Stimulated activated CD8-positive, alpha-beta memory T cell treated with anti-CD3 and anti-CD28 coated beads, Interleukin-4, amount 100 ng/mL, for 4 hours (primary cell): ENCODE measurements at regions not wholly inside any gene's neighbourhood (a gene's known extent, or its start where the extent isn't known, plus 50 kb on each side); places are given as distances from the start of the nearest gene placed in this dataset.
"Not testable (repeated sequence)": the region's sequence is repeated elsewhere in the genome, so short reads cannot be mapped to it uniquely, and the experiment has no call there.

Experiments used
- DNase-seq, 2 donors: peaks; one replicate each; pipeline ENCODE4 v3.0.0-alpha.2; 2020; ENCODE audit warnings: low read depth in 2 of 2, low spot score in 1 of 2

DNA sequence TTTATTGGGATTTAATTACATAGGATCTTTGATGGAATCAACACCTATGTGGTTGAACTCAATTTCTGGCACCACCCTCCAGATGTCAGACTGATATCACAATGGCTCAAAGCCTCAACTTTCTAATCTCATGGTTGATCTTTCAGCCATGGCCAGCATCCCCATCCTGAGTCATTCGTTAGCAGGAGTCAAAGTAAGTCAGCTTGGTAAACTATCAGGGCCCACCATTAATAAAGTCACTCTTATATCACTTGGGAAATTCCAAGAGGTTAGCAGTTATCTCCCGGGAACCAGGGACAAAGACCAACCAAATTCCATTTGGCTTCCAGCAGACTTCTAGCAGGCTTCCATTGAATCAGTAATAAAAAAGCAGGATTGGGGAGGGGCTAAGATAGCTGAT, 50.7 kb upstream of the TNFSF4 start:
- no peak for DNase-seq

DNA sequence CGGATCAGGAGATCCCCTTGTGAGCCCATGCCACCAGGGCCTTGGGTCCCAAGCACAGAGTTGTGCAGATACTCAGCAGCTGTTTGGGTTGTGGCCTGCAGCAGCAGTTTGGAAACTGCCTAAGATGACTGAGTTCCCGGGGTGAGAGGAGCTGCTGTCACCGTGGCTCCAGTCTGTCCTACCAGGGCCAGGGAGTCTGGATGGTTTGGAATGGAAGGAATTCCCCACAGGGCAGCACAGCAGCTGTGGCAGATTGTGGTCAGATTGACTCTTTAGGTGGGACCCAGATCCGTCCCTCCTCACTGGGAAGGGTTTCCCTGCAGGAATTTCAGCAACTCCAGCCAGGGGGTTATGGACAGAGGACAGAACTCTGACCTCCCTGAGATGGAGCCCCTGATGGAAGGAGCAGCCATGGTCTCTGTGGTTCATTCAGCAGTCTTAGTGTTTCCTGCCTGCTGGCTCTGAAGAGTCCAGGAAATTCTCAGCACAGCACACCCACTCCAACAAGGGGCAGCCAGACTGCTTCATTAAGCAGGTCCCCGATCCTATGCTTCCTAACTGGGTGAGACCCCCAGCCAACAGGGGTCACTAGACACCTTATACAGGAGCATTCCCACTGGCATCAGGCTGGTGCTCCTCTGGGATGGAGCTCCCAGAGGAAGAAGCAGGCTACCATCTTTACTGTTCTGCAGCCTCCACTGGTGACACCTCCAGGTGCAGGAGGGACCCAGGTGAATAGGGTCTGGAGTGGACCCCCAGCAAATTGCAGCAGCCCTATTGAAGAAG, 51.5 kb upstream of the TNFSF4 start:
- no peak for DNase-seq

DNA sequence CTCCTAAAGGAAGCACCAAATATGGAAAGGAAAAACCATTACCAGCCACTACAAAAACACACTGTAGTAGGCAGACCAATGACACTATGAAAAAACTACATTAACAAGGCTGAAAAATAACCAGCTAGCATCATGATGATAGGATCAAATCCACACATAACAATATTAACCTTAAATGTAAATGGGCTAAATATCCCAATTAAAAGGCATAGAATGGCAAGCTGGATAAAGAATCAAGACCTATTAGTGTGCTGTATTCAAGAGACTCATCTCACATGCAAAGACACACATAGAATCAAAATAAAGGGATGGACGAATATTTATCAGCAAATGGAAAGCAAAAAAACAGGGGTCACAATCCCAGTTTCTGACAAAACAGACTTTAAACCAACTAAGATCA, 53.2 kb upstream of the TNFSF4 start:
- not testable (repeated sequence) for DNase-seq

DNA sequence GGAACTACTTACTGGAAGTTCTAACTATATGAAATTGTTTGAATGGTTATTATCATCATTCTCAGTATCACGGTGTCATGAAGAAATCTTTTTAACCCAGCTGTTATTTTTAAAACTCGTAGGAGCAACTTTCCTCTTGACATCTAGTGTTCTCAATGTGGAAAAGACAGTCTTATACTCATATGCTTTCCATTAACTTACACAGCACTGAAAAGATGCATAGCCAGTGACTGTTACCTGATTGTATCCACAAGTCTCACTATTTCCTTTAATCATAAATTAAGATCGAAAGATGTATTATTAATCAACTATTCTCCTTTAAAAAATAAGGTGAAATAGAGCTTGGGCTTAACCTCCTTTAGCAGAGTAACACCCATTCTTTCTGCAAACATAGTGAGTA, 59.7 kb upstream of the TNFSF4 start:
- no peak for DNase-seq

DNA sequence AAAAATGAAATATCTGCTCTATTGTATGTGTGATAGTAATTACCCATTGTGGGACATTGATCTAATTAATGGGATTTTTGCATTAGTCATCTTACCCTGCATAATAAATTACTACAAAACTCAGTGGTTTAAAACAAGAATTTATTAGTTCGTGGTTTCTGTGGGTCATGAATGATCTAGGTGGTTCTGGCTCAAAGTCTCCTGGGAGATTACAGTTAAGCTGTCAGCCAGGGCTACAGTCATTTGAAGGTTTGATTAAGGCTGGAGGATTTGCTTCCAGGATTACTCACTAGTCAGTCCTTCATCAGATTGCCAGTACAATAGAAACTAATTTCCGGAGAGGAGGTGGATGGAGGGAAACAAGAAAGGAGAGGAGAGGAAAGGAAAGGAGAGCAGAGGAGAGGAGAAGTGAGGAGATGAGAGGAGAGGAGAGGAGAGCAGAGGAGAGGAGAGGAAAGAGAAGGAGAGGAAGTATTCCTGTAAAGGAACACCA, 60.4 kb upstream of the TNFSF4 start:
- no peak for DNase-seq

DNA sequence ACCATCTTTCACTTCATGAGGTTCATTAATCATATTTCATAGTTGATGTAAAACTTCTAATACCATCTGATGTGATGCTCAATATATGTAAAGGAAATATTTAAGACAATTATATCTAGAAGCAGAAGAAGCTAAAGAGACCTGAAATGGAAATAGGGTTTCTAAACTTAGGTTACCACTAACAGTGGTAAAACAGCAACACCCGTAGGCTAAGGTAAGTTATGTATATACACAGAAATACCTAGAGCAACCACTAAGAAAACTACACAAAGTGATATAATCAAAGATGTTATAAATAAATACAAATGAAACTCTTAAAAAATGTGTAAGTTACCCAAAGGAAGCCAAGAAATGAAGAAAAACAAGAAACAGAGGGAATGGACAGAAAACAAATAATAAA, 61.1 kb upstream of the TNFSF4 start:
- DNase-seq: no peak

DNA sequence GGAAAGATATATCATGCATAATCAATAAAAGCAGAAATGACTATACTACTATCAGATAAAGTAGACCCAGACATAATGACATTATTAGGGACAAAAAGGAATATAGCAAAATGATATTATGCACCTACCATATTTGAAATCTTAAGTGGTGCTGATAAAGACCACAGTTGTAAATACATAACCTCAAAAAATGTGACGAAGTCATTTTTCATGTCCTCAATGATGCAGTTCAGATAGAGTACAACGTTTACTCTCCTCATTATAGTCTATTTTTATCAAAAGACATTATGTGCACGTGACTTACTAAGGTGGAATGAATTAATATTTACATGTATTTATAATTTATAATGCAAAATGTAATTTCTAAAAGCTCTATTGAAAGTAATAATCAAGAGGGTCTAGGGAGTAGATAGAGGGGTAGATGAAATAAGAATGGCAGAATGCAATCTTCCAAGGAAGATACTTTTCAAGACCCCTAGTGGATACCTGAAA, 61.7 kb upstream of the TNFSF4 start:
- DNase-seq: no peak

DNA sequence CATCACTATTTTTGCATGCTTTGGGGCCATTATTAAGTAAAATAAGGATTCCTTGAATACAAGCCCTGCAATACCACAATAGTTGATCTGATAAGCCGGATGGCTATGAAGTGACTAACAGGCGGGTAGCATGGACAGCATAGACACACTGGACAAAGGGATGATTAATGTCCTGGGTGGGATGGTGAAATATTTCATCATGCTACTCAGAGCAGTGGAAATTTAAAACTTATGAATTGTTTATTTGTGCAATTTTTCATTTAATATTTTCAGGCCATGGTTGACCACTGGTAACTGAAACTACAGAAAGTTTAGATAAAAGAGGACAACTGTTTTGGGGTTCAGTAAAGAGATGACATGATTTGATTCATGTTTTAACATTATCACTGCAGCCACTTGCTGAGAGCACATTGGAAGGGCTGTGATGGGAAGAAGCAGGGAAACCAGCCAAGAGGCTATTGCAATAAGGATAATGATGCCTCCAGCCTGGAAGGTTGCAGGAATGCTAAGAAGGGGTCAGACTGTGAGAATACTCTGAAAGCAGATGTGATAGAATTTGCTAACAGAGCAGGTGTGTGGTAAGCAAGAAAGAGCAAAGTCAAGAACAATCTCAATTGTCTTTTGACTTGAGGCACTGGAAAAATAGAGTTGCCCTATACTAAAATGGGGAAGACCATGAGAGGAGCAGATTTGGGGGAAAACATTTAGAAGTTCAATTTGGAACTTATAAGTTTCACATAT, 62.5 kb upstream of the TNFSF4 start:
- DNase-seq: no peak

DNA sequence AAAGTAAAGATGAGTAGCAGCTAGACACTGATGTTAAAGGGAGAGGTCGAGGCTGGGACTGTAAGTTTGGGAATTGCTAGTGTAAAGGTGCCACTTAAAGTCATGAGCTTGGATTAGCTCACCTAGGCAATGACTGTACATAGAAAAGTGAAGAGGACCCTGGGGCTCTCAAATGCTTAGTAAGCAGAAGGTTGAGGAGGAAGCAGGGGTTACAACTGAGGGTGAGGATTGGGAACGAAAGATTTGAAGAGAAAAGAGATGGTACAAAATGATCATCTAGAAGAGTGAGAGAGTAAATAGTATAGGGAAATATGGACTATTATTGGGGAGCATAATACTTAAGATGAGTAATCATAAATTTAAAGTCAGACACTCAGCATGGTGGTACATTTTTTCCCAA, 63.1 kb upstream of the TNFSF4 start:
- DNase-seq: no peak

DNA sequence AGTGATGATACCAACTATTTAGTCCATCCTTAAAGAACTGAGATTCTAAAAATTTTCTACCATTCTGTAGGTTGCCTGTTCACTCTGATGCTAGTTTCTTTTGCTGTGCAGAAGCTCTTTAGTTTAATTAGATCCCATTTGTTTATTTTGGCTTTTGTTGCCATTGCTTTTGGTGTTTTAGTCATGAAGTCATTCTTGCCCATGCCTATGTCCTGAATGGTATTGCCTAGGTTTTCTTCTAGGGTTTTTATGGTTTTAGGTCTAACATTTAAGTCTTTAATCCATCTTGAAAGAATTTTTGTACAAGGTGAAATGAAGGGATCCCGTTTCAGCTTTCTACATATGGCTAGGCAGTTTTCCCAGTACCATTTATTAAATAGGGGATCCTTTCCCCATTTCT, 63.9 kb upstream of the TNFSF4 start:
- DNase-seq: not testable (repeated sequence)

DNA sequence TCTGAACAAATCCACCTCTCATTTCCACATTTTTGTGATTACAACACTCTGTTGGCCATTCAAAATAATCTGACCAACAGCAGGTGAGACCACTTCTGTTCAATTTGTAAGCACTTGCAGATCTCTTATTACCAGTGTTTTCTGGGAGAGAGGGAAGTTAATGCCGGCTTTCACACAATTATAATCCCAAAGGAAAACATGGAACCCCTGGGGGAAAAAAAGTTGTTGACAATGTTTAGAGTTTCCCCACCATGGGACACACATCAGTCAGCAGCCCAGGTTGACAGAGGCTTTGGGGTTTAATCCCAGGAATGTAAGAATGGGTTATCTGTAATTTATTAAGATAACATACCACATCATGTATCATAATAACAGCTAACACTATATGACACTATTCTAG, 68.4 kb upstream of the TNFSF4 start:
- no peak for DNase-seq

DNA sequence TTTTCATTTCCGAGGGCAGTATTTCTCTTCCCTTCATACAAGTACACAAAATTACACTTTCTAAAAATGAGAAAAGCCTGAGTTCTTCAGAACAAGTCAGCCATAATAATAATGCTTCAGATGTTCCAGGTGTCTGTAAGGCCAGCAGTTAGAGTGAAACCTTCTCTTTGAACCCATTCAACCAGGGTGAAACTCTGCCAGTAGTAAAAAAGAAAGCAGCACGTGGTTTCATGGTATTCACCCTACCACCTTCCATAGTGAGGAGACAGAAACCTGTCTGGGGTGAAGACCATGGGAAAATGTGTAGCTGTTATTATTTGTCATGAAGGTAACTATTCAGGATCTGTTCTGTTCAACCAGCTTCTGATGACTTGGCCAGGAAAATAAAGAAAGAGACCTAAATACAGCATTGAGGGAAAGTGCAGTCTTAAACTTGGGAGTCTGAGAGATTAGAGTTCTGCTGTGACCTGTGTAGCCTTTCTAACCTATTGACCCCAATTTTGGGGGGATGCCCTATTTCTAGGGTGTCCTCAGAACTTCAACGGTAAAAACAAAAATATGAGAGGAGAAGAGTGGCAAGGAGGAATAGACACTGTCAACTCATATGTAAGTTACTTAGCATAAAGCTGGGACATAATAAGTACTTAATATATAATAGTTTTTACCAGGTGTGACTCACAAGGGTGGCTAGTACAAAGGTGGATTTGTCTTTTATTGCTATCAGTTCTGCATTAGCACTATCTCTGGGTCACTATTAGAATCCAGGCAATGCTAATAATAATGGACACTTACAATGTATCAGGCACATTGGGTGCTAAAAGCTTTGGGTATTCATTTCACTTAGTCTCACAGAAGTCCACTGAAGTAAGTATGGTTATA, 70.0 kb upstream of the TNFSF4 start:
- no peak for DNase-seq

DNA sequence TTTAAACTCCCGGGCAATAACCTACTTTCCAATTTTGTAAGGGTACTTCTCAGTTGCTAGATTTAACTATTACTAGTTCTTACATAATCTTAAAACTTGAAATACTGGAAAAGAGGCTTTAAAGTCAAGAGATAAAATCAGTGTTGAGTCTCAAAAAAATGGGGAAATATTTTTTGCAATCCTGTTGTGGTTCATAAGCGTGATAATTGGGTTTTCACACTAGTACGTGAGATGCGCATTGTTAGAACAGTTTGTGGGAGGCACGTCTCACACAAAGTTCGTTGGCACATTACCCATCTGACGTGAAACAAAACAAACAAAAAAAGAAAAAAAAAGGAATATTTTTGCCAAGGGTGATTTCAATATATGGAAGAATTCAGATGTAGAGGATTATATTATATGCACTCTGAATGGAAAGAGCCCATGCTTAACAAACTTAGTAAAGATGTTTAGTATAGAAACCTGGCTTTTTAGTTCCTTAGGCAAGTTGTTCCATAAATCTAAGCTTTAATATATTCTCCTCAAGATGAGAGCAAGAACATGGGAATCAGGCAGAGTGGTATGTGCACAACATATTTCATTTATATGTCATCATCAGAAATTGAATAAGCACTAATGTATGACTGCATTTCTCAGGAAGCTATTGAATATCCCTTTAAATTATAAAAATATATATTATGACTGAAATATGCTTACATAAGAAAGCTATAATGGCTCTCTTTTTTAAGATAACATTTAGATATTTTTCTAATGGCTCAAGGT, 73.9 kb upstream of the TNFSF4 start:
- DNase-seq: no peak

DNA sequence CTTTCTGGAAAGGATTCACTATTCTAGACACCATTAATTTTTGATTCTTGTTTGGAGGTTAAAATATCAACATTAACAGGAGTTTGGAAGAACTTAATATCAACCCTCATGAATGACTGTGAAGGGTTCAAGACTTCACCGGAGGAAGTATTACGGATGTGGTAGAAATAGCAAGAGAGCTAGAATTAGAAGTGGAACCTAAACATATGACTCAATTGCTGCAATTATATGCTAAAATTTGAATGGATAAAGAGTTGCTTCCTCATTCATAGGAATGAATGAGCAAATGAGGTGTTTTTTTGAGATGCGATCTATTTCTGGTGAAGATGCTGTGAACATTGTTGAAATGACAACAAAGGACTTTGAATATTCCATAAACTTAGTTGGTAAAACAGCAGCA, 77.9 kb upstream of the TNFSF4 start:
- DNase-seq: no peak

DNA sequence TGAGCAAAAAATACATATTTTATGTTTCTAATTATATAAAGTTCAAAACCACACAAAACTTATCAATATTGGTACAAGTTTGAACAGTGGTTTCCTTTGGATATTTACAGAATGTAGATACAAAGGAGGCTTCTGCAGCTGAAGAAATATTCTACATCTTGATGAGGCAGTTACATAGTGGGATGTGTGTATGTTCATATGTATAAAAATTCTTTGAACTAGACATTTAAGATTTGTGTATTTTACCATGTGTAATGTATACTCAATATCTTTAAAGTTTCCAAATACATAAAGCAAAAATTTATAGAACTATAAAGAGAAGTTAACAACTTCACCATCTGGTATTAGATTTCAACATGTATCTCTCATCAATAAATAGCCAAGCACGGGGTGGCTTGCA, 80.7 kb upstream of the TNFSF4 start:
- no peak for DNase-seq

DNA sequence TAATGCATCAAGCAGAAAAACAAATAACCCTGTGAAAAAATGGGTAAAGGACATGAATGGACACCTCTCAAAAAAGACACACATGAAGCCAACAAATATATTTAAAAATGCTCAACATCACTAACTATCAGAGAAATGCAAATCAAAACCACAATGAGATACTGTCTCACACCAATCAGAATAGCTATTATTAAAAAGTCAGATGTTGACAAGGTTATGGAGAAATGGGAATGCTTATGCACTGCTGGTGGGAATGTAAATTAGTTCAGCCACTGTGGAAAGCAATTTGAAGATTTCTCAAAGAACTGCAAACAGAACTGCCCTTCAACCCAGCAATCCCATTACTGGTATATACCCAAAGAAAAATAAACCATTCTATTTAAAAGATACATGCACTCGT, 86.6 kb upstream of the TNFSF4 start:
- no peak for DNase-seq

DNA sequence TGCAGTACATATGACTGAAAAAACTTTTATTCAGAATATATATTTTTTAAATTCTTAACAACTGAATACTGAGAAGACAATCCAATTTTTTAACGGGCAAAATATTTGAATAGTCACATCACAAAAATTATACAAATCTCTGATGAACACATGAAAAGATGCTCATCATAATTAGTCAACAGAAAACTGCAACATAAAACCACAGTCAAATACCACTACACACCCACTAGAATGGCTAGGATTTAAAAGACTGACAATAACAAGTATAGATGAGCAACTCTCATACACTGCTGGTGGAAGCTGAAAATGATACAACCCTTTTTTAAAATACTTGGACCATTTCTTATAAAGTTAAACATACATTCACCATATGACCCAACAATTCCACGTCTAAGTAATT, 87.7 kb upstream of the TNFSF4 start:
- DNase-seq: no peak

DNA sequence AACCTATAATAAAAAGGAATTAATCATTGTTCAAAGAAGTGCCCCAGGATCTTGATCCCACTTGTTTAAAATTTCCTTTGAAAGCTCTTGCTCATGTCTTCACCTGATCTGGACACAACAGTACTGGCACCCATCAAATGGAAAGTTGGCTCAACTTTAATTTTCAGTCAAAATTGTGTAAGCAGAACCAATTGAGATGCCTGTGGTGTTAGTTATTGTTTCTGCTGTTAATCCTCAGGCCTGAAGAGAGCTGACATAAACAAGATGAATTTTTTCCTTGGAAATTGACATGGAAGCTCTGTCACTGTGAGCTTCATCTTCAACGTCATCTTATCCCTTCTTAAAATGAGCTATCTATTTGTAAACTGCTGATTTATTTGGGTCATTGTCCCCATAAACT, 88.3 kb upstream of the TNFSF4 start:
- DNase-seq: no peak

DNA sequence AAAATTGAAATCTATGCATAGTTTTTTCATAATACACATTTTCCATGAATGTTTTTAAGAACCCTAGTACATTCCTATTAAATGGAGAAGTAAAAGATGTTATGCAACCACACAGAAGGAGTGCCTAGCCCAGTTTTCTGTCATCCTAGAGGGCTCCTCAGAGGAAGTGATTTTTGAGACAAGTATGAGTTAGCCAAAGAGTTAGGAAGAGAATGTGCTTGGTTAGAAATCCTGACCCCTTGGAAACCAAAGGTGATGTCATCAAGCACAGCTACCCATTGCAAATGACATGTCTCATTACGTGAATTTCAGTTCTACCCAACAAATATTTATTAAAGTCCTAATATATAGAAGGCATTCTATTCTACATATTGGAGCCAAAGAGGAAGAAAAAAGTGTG, 88.9 kb upstream of the TNFSF4 start:
- no peak for DNase-seq

DNA sequence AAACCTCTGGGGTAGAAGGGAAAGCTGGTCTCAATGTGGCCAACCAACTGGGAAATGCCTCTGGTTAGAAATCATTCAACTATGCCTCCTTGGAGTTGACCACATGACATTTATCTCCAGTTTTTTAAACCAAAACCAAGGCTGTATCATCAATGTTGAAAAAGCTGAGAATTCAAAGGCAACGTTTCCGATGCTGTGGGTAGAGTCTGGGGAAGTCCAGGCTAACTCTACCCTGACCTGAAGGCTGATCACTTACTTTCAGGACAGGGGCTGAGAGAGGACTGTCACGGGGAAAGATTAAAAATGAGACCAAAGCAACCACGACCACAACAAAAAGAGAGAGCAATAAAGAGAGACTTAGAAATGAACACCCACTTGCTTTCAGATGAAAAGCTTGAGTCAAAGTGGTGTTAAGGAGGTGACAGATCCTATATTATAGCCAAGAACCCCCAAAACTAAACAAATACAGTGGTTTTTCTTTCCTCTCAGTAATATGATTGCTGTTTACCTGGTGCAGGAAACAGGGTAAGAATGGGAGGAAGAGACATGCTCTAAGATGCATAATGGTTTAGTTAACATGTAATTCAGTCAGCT, 90.8 kb upstream of the TNFSF4 start:
- DNase-seq: no peak
